HG03378 (cell line): ENCODE measurements at regions not wholly inside any gene's neighbourhood (a gene's known extent, or its start where the extent isn't known, plus 50 kb on each side); places are given as distances from the start of the nearest gene placed in this dataset.

Source experiments
- ATAC-seq: cut with Tn5 transposase; IDR thresholded peaks from one replicate; pipeline ENCODE4 v1.9.1; 2021; ENCODE audit warnings: mild to moderate bottlenecking, moderate library complexity; ENCODE audit not compliant: unreplicated experiment

- ATAC-seq = no peak
Observed at GRCh38 chr12:91394903-91395302, 212.3 kb upstream of the DCN start.

- no peak for ATAC-seq
Observed at GRCh38 chr12:91388573-91388972, 206.0 kb upstream of the DCN start.

GRCh38 chr12:91387461-91388134 lies 205.0 kb upstream of the DCN start:
- no peak for ATAC-seq

GRCh38 chr12:91384806-91385205 lies 202.2 kb upstream of the DCN start:
- ATAC-seq = no peak

GRCh38 chr12:91384366-91384765 lies 201.7 kb upstream of the DCN start:
- no peak for ATAC-seq

GRCh38 chr12:91383099-91383498 lies 200.5 kb upstream of the DCN start:
- ATAC-seq = no peak

GRCh38 chr12:91382081-91382543 lies 199.5 kb upstream of the DCN start:
- peak; percentile 71 for ATAC-seq

GRCh38 chr12:91381309-91381804 lies 198.7 kb upstream of the DCN start:
- peak; percentile 56 for ATAC-seq

- ATAC-seq = no peak
Observed at GRCh38 chr12:91380631-91381030, 198.0 kb upstream of the DCN start.

- ATAC-seq = no peak
Observed at GRCh38 chr12:91379051-91379775, 196.6 kb upstream of the DCN start.

GRCh38 chr12:91377436-91377835 lies 194.8 kb upstream of the DCN start:
- ATAC-seq = no peak

GRCh38 chr12:91373086-91373485 lies 190.5 kb upstream of the DCN start:
- ATAC-seq = no peak

GRCh38 chr12:91370086-91370868 lies 187.7 kb upstream of the DCN start:
- ATAC-seq = no peak

GRCh38 chr12:91368613-91369012 lies 186.0 kb upstream of the DCN start:
- ATAC-seq = no peak

- no peak for ATAC-seq
Observed at GRCh38 chr12:91367234-91367849, 184.7 kb upstream of the DCN start.

- no peak for ATAC-seq
Observed at GRCh38 chr12:91364471-91365184, 182.0 kb upstream of the DCN start.

- no peak for ATAC-seq
Observed at GRCh38 chr12:91361864-91362263, 179.2 kb upstream of the DCN start.

GRCh38 chr12:91357381-91357780 lies 174.8 kb upstream of the DCN start:
- ATAC-seq = no peak

GRCh38 chr12:91356405-91356804 lies 173.8 kb upstream of the DCN start:
- ATAC-seq = no peak
